Right renal pelvis (tissue), 4 donors: ENCODE measurements at regions not wholly inside any gene's neighbourhood (a gene's known extent, or its start where the extent isn't known, plus 50 kb on each side); places are given as distances from the start of the nearest gene placed in this dataset.

Experiments
- DNase-seq, 4 donors: peaks; one replicate each; pipeline ENCODE4 v3.0.0-alpha.2; 2013; ENCODE audit warnings: low read depth in 4 of 4, low spot score in 3 of 4, missing footprints in 1 of 4

GRCh38 chr7:94054130-94054529, 50.0 kb upstream of the BET1 start:
- no peak for DNase-seq

GRCh38 chr7:94055963-94056362, 51.8 kb upstream of the BET1 start:
- no peak for DNase-seq

DNA sequence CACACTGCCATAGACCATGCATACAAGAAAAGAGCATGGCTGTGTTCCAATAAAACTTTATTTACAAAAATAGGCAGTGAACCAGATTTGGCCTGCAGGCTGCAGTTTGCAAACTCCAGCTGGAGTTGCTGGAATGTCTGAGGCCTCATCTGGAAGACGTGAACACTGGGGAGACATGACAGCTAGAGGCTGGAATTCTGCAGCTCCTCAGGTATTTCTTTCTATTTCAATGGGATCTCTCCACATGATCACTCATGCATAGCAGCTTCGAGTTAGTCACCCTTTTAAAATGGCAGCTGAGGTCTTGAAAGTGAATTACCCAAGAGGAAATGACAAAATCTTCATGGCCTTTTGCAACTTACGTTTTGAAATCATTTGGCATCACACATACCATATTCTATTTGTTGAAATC, 52.6 kb upstream of the BET1 start:
- no peak for DNase-seq

DNA sequence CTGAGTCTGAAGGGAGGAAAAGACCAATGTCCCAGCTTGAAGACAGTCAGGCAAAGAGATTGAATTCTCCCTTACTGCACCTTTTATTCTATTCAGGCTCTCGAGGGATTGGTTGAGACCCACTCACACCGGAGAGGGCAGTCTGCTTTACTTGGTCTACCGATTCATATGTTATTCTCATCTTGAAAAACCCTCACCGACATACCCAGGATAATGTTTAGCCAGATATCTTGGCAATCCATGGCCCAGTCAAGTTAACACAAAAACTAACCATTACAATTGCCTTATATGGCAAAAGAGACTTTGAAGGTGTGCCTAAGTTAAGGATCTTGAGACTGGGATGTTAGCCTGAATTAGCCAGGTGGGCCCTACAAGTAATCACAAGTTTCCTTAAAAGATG, 53.8 kb upstream of the BET1 start:
- no peak for DNase-seq

GRCh38 chr7:94059746-94060145, 55.6 kb upstream of the BET1 start:
- DNase-seq: no peak

GRCh38 chr7:94060752-94061151, 56.6 kb upstream of the BET1 start:
- DNase-seq: peak; percentile 20 to 62 (median 38)

GRCh38 chr7:94061326-94061725, 57.2 kb upstream of the BET1 start:
- no peak for DNase-seq

GRCh38 chr7:94062372-94062771, 58.2 kb upstream of the BET1 start:
- no peak for DNase-seq

GRCh38 chr7:94064541-94065191, 60.5 kb upstream of the BET1 start:
- DNase-seq: no peak

DNA sequence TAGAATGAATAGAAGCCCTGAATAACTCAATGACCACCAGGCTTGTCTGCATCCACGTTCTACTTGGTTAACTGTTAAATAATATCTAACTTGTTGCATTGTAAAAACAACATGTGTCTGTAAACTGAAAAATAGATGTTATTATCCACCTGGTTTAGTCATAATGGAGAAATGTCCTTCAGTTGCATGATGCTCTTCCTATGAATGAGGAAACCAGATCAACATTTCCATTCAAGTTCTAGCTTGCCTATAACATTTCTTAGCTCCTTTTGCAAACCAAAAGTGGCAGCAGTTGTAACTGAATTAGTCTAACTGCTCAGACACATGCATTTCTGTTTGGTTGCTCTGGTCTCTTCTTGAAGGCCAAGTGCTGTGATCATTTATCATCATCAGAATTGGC, 62.9 kb upstream of the BET1 start:
- DNase-seq: no peak

DNA sequence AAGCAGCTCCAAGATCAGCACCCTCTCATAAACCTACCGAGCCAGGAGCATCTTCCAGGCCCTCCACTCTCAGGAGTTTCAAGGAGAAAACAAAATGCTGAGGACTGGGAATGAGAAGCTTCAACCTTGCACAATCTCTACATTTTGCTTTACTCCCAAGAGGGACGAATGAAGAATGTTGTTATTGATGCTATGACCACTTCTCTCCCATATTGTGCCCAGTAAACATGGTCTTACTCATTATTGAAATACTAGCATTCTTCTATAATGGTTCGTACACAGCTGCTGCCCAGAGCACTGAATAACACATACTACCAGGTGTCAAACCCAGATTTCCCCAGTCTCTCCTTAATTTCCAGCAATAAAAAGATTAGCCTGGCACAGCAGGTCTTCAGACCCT, 63.4 kb upstream of the BET1 start:
- DNase-seq: no peak

GRCh38 chr7:94069162-94069739, 65.1 kb upstream of the BET1 start:
- DNase-seq: no peak

DNA sequence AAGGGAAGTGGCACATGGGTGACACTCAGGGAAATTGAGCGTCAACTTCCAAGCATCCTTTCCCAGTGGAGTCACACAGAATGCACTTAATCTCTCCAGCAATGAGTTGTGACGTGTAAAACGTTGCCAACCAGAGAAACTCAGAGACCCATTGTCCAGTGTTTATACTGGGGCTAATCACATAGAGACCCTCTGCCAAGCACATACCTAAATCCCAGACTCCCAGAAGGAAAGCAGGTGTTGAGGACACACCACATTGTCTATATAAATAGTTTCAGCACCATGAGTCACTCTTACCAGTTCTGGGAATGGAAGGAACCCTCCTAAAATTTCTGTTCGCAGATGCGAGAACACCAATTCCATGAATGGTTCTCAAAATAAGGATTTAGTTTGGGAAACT, 76.4 kb upstream of the BET1 start:
- no peak for DNase-seq

DNA sequence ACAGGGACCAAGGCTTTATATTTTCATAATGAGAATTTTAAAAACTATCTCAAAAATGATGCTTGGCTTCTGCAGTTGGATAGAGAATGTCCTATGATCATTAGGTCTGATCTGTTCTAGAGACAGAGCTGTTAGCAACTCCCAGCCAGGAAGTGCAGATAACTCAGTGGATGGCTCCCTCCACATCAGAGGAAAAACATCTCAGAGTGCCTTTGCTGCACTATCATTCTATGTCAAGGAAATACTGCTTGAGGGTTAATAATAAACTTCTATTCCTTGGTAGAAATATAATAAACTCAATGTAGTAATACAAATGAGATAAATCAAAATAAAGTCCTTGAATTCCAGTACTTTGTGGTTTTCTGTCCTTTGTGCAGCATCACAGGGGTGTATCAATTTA, 78.0 kb upstream of the BET1 start:
- no peak for DNase-seq

GRCh38 chr7:94087664-94088352, 83.7 kb upstream of the BET1 start:
- DNase-seq: peak in 2 of 4 donors; percentile 3 to 25

DNA sequence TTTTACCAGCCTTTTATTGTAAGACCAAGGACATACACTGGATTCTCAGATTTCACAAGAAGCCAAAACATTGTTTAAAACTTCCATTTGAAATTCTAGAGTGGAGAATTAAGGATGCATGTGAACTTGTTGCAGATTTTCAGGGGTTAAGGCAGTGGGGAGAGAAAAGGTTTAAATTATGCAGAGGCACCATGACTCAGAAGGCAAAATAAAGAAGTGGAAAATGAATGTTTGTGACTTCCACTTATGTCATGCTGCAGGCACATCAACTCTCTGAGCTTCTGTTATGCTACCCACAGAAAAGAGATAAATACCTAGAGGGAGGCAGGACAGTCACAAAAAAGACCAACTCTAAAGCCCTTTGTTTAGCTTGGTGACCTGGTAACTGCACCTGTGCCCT, 84.4 kb upstream of the BET1 start:
- DNase-seq: no peak

DNA sequence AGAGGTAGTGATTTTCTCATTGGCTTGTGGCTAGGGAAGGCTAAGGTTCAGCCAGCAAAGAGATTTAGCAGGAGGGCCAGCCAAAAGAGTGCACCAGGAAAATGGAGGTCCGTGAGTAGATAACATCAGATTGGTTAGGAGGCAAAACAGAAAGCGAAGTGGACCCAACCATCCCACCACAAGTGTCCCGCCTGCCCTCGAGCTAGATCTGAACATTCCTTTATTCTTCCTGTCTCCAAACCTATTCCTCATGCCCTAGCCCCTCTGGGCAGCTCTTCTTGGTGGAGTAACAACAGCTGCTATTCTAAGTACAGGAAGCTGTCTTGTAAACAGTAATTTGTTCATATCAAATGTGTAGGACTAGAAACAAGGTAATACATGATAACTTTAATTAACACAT, 85.7 kb upstream of the BET1 start:
- DNase-seq: no peak

DNA sequence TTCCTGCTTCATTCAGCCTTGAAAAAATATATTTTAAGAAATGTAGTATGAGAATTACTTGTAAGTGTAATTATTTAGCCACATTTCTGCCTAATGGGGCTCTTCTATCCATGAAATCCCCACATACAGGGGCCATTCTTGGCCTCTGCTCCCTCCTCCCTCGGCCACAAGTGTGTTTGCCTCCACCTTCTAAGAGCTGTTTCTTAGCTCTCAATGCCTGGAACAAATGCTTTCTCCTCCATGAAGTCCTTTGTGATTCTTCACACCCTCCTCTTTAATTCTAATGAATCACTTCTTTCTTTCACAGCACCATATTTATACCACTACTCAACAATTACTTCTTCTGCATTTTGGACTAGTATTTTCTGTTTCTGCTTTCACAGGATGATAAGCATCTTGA, 88.8 kb upstream of the BET1 start:
- no peak for DNase-seq

- no peak for DNase-seq
Measured at GRCh38 chr7:94094298-94094697, 90.1 kb upstream of the BET1 start.

GRCh38 chr7:94095316-94096009, 91.3 kb upstream of the BET1 start:
- DNase-seq: no peak

DNA sequence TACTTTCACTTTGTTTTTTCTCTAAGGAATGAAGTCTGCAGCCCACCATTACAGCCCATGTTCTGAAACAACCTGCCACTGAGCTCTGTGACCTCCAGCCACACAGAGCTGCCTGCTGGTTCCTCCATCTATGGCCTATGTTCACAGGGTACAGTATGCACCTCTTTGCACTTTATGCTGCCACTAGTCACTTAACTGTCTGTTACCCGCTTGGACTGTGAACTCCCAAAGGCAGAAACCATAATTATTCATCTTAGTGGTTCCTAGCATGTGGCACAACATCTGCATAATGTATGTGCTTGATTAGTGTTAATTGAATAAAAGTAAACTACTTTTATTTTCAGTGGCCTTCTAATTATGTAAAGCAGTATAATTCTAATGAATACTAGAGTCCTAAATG, 95.5 kb upstream of the BET1 start:
- no peak for DNase-seq
